ENCODE measurements at regions not wholly inside any gene's neighbourhood (a gene's known extent, or its start where the extent isn't known, plus 50 kb on each side); places are given as distances from the start of the nearest gene placed in this dataset.
"Not testable (repeated sequence)": the region's sequence is repeated elsewhere in the genome, so short reads cannot be mapped to it uniquely, and the experiment has no call there.

GRCh38 chr7:114364151-114364550 is 50.5 kb upstream of the FOXP2 start:
- Mint-ChIP-seq H3K9me3 (no peaks in the 10 kb centered on the region), H3K4me3 (no peak overlapping the region), H3K36me3 (peaks cover 4% of the 10 kb centered on the region), H3K27ac (no peak overlapping the region), H3K4me1 (ENCODE audit: low read depth in 2 of 2) (no peaks in the 10 kb centered on the region), H3K27me3 (no peaks in the 10 kb centered on the region)
- DNase-seq (ENCODE audit: low spot score) (no peak), ATAC-seq (no peak)

- Mint-ChIP-seq H3K27me3 (no peaks in the 10 kb centered on the region), H3K36me3 (peaks cover 4% of the 10 kb centered on the region), H3K4me3 (no peak overlapping the region), H3K27ac (no peak overlapping the region), H3K4me1 (ENCODE audit: low read depth in 2 of 2) (no peaks in the 10 kb centered on the region), H3K9me3 (peaks cover 4% of the 10 kb centered on the region)
- DNase-seq (ENCODE audit: low spot score) (no peak), ATAC-seq (no peak)
Measured at GRCh38 chr7:114363292-114363691, 51.3 kb upstream of the FOXP2 start.

GRCh38 chr7:114358911-114359310 is 55.7 kb upstream of the FOXP2 start:
- no peaks in the 10 kb centered on the region for H3K27me3 Mint-ChIP-seq
- ATAC-seq (no peak), DNase-seq (ENCODE audit: low spot score) (no peak)
- peaks cover 4% of the 10 kb centered on the region for H3K36me3 Mint-ChIP-seq
- no peak overlapping the region for H3K27ac Mint-ChIP-seq
- H3K9me3 Mint-ChIP-seq: peaks cover 6% of the 10 kb centered on the region
- no peak overlapping the region for H3K4me3 Mint-ChIP-seq
- H3K4me1 Mint-ChIP-seq (ENCODE audit: low read depth in 2 of 2): no peaks in the 10 kb centered on the region

GRCh38 chr7:114356133-114356532 is 58.5 kb upstream of the FOXP2 start:
- H3K4me3 Mint-ChIP-seq: no peak overlapping the region
- H3K36me3 Mint-ChIP-seq: peaks cover 4% of the 10 kb centered on the region
- no peaks in the 10 kb centered on the region for H3K4me1 Mint-ChIP-seq (ENCODE audit: low read depth in 2 of 2)
- no peak overlapping the region for H3K27ac Mint-ChIP-seq
- DNase-seq (ENCODE audit: low spot score): no peak
- H3K9me3 Mint-ChIP-seq: peaks cover 9% of the 10 kb centered on the region
- ATAC-seq: peak in 1 of 2 donors; percentile 41
- no peaks in the 10 kb centered on the region for H3K27me3 Mint-ChIP-seq

- Mint-ChIP-seq H3K27me3 (no peaks in the 10 kb centered on the region), H3K4me1 (ENCODE audit: low read depth in 2 of 2) (no peaks in the 10 kb centered on the region), H3K36me3 (no peaks in the 10 kb centered on the region), H3K9me3 (peaks cover 9% of the 10 kb centered on the region), H3K4me3 (no peak overlapping the region), H3K27ac (no peak overlapping the region)
- ATAC-seq (no peak), DNase-seq (ENCODE audit: low spot score) (no peak)
Measured at GRCh38 chr7:114354306-114354705, 60.3 kb upstream of the FOXP2 start.

- Mint-ChIP-seq H3K36me3 (no peaks in the 10 kb centered on the region), H3K27ac (no peak overlapping the region), H3K9me3 (peaks cover 4% of the 10 kb centered on the region), H3K4me3 (no peak overlapping the region), H3K27me3 (no peaks in the 10 kb centered on the region), H3K4me1 (ENCODE audit: low read depth in 2 of 2) (no peaks in the 10 kb centered on the region)
- ATAC-seq (no peak), DNase-seq (ENCODE audit: low spot score) (no peak)
Measured at GRCh38 chr7:114345494-114345893, 69.1 kb upstream of the FOXP2 start.

GRCh38 chr7:114343949-114344708 is 70.5 kb upstream of the FOXP2 start:
- H3K4me3 Mint-ChIP-seq: no peak overlapping the region
- peaks cover 4% of the 10 kb centered on the region for H3K9me3 Mint-ChIP-seq
- DNase-seq (ENCODE audit: low spot score) (no peak), ATAC-seq (no peak)
- H3K36me3 Mint-ChIP-seq: no peaks in the 10 kb centered on the region
- H3K27me3 Mint-ChIP-seq: no peaks in the 10 kb centered on the region
- no peak overlapping the region for H3K27ac Mint-ChIP-seq
- no peaks in the 10 kb centered on the region for H3K4me1 Mint-ChIP-seq (ENCODE audit: low read depth in 2 of 2)

- peaks cover 4% of the 10 kb centered on the region for H3K9me3 Mint-ChIP-seq
- H3K27ac Mint-ChIP-seq: no peak overlapping the region
- no peak overlapping the region for H3K4me3 Mint-ChIP-seq
- no peaks in the 10 kb centered on the region for H3K36me3 Mint-ChIP-seq
- no peak for ATAC-seq
- no peak for DNase-seq (ENCODE audit: low spot score)
- no peaks in the 10 kb centered on the region for H3K4me1 Mint-ChIP-seq (ENCODE audit: low read depth in 2 of 2)
- no peaks in the 10 kb centered on the region for H3K27me3 Mint-ChIP-seq
Measured at GRCh38 chr7:114342431-114343179, 72.0 kb upstream of the FOXP2 start.

GRCh38 chr7:114341648-114342047 is 73.0 kb upstream of the FOXP2 start:
- no peak for ATAC-seq
- Mint-ChIP-seq H3K36me3 (no peaks in the 10 kb centered on the region), H3K4me1 (ENCODE audit: low read depth in 2 of 2) (no peaks in the 10 kb centered on the region), H3K4me3 (no peak overlapping the region), H3K27ac (no peak overlapping the region), H3K9me3 (peaks cover 4% of the 10 kb centered on the region), H3K27me3 (no peaks in the 10 kb centered on the region)
- no peak for DNase-seq (ENCODE audit: low spot score)

- DNase-seq (ENCODE audit: low spot score) (no peak), ATAC-seq (no peak)
- Mint-ChIP-seq H3K4me3 (no peak overlapping the region), H3K27ac (no peak overlapping the region), H3K4me1 (ENCODE audit: low read depth in 2 of 2) (no peaks in the 10 kb centered on the region), H3K36me3 (no peaks in the 10 kb centered on the region), H3K9me3 (no peaks in the 10 kb centered on the region), H3K27me3 (no peaks in the 10 kb centered on the region)
Measured at GRCh38 chr7:114334989-114335388, 79.6 kb upstream of the FOXP2 start.

GRCh38 chr7:114329458-114329857 is 85.2 kb upstream of the FOXP2 start:
- not testable (repeated sequence) for H3K27ac Mint-ChIP-seq; ATAC-seq; H3K4me3 Mint-ChIP-seq; DNase-seq (ENCODE audit: low spot score); H3K9me3 Mint-ChIP-seq; H3K4me1 Mint-ChIP-seq (ENCODE audit: low read depth in 2 of 2); H3K36me3 Mint-ChIP-seq; H3K27me3 Mint-ChIP-seq

GRCh38 chr7:114317450-114318098 is 97.0 kb upstream of the FOXP2 start:
- H3K36me3 Mint-ChIP-seq: no peaks in the 10 kb centered on the region
- no peak overlapping the region for H3K4me3 Mint-ChIP-seq
- no peak for DNase-seq (ENCODE audit: low spot score)
- no peaks in the 10 kb centered on the region for H3K27me3 Mint-ChIP-seq
- ATAC-seq: no peak
- no peaks in the 10 kb centered on the region for H3K4me1 Mint-ChIP-seq (ENCODE audit: low read depth in 2 of 2)
- no peak overlapping the region for H3K27ac Mint-ChIP-seq
- peaks cover 7% of the 10 kb centered on the region for H3K9me3 Mint-ChIP-seq

- Mint-ChIP-seq H3K9me3 (peaks cover 6% of the 10 kb centered on the region), H3K27ac (no peak overlapping the region), H3K4me3 (no peak overlapping the region), H3K4me1 (ENCODE audit: low read depth in 2 of 2) (no peaks in the 10 kb centered on the region), H3K27me3 (no peaks in the 10 kb centered on the region), H3K36me3 (no peaks in the 10 kb centered on the region)
- ATAC-seq (no peak), DNase-seq (ENCODE audit: low spot score) (no peak)
Measured at GRCh38 chr7:114312649-114313048, 102.0 kb upstream of the FOXP2 start.

Data from natural killer cell treated with Interleukin-12 subunit alpha and Interleukin-12 subunit beta and Interleukin-15 and Interleukin-18, amount 100 ng/mL, for 72 hours (primary cell).